ENCODE measurements at regions not wholly inside any gene's neighbourhood (a gene's known extent, or its start where the extent isn't known, plus 50 kb on each side); places are given as distances from the start of the nearest gene placed in this dataset.

- Mint-ChIP-seq H3K27me3 (ENCODE audit: insufficient read depth) (peaks cover 18% of the 10 kb centered on the region), H3K36me3 (ENCODE audit: low read depth) (no peaks in the 10 kb centered on the region), H3K27ac (no peak overlapping the region), H3K9me3 (no peaks in the 10 kb centered on the region; the same call in 1 of the 2 replicates), H3K4me1 (ENCODE audit: low read depth) (peaks cover 19% of the 10 kb centered on the region), H3K4me3 (no peak overlapping the region)
- DNase-seq = no peak
- TF ChIP-seq CTCF (IDR thresholded peaks at IDR 0.05) = no peak
These were observed 402.0 kb downstream of the PTPRU start for GRCh38 chr1:29638281-29638680.

GRCh38 chr1:29636936-29637335, 400.6 kb downstream of the PTPRU start:
- H3K27me3 Mint-ChIP-seq (ENCODE audit: insufficient read depth) = peaks cover 16% of the 10 kb centered on the region
- H3K9me3 Mint-ChIP-seq = no peaks in the 10 kb centered on the region; the same call in 1 of the 2 replicates
- no peak for TF ChIP-seq CTCF (IDR thresholded peaks at IDR 0.05)
- peaks cover 19% of the 10 kb centered on the region for H3K4me1 Mint-ChIP-seq (ENCODE audit: low read depth)
- no peak overlapping the region for H3K4me3 Mint-ChIP-seq
- no peak for DNase-seq
- no peaks in the 10 kb centered on the region for H3K36me3 Mint-ChIP-seq (ENCODE audit: low read depth)
- H3K27ac Mint-ChIP-seq = no peak overlapping the region

GRCh38 chr1:29635501-29636263, 399.4 kb downstream of the PTPRU start:
- no peak for DNase-seq
- no peak overlapping the region for H3K4me3 Mint-ChIP-seq
- peaks cover 20% of the 10 kb centered on the region for H3K4me1 Mint-ChIP-seq (ENCODE audit: low read depth)
- H3K27me3 Mint-ChIP-seq (ENCODE audit: insufficient read depth) = peaks cover 13% of the 10 kb centered on the region
- H3K9me3 Mint-ChIP-seq = no peaks in the 10 kb centered on the region; the same call in 1 of the 2 replicates
- no peak for TF ChIP-seq CTCF (IDR thresholded peaks at IDR 0.05)
- H3K27ac Mint-ChIP-seq = no peak overlapping the region
- H3K36me3 Mint-ChIP-seq (ENCODE audit: low read depth) = no peaks in the 10 kb centered on the region

- TF ChIP-seq CTCF (IDR thresholded peaks at IDR 0.05) = no peak
- H3K36me3 Mint-ChIP-seq (ENCODE audit: low read depth) = no peaks in the 10 kb centered on the region
- H3K9me3 Mint-ChIP-seq = no peaks in the 10 kb centered on the region; the same call in 1 of the 2 replicates
- peaks cover 11% of the 10 kb centered on the region for H3K4me1 Mint-ChIP-seq (ENCODE audit: low read depth)
- no peak for DNase-seq
- H3K27ac Mint-ChIP-seq = no peak overlapping the region
- H3K4me3 Mint-ChIP-seq = no peak overlapping the region
- peaks cover 10% of the 10 kb centered on the region for H3K27me3 Mint-ChIP-seq (ENCODE audit: insufficient read depth)
These were observed 398.5 kb downstream of the PTPRU start for GRCh38 chr1:29634746-29635335.

GRCh38 chr1:29634324-29634723, 398.0 kb downstream of the PTPRU start:
- H3K27ac Mint-ChIP-seq = no peak overlapping the region
- peaks cover 10% of the 10 kb centered on the region for H3K27me3 Mint-ChIP-seq (ENCODE audit: insufficient read depth)
- H3K4me3 Mint-ChIP-seq = no peak overlapping the region
- H3K4me1 Mint-ChIP-seq (ENCODE audit: low read depth) = peaks cover 8% of the 10 kb centered on the region
- no peaks in the 10 kb centered on the region; the same call in 1 of the 2 replicates for H3K9me3 Mint-ChIP-seq
- TF ChIP-seq CTCF (IDR thresholded peaks at IDR 0.05) = no peak
- no peaks in the 10 kb centered on the region for H3K36me3 Mint-ChIP-seq (ENCODE audit: low read depth)
- no peak for DNase-seq

Data from HFFc6 (cell line).